HL-60 (cell line): ENCODE measurements at regions not wholly inside any gene's neighbourhood (a gene's known extent, or its start where the extent isn't known, plus 50 kb on each side); places are given as distances from the start of the nearest gene placed in this dataset.

Source experiments
- DNase-seq, 2 experiments: peaks; one replicate each; pipeline ENCODE4 v3.0.0-alpha.2; 2010 to 2020; ENCODE audit warnings: low read depth in 1 of 2, low spot score in 1 of 2
- H3K27ac ChIP-seq: fragments of 250-450 bp; sonication (Bioruptor Pico); replicated peaks from 2 replicates; pipeline ENCODE4 v1.5.1; 2020; ENCODE audit warnings: mild to moderate bottlenecking, moderate library complexity
- H3K27me3 ChIP-seq: fragments of 250-450 bp; sonication (Bioruptor Pico); 2 replicates; pipeline ENCODE4 v1.5.1; 2021; ENCODE audit warnings: mild to moderate bottlenecking, moderate library complexity; ENCODE audit not compliant: insufficient read depth, poor library complexity, severe bottlenecking
- H3K4me3 ChIP-seq: replicated peaks from 2 replicates; pipeline ENCODE4 v1.5.1; 2011; ENCODE audit warnings: mild to moderate bottlenecking, control low read depth, low read length; ENCODE audit not compliant: insufficient read depth
- GABPA ChIP-seq: IDR thresholded peaks from 2 replicates; pipeline ENCODE4 v1.6.1; 2012; ENCODE audit warnings: low read depth
- POLR2AphosphoS5 ChIP-seq: IDR thresholded peaks from 2 replicates; pipeline ENCODE4 v1.6.1; 2012; ENCODE audit warnings: low read depth
- SPI1 ChIP-seq: IDR thresholded peaks from 2 replicates; pipeline ENCODE4 v1.6.1; 2012; ENCODE audit warnings: low read depth, mild to moderate bottlenecking, borderline replicate concordance
- TF ChIP-seq, protein P1 (sequence below): IDR thresholded peaks from one replicate; pipeline ENCODE4 v1.5.1; 2011; ENCODE audit warnings: low read length, control low read depth, inconsistent platforms; ENCODE audit not compliant: insufficient read depth
- TF ChIP-seq, protein P2 (sequence below): IDR thresholded peaks from 2 replicates; pipeline ENCODE4 v1.6.1; 2012; ENCODE audit warnings: low read depth; ENCODE audit not compliant: insufficient replicate concordance

GRCh38 chr18:47346016-47346415, 94.6 kb upstream of the SKOR2 start:
- H3K27ac ChIP-seq = no peak overlapping the region
- no peak for DNase-seq
- TF ChIP-seq GABPA (no peak), POLR2AphosphoS5 (no peak), SPI1 (no peak)
- TF ChIP-seq, protein P1, sequence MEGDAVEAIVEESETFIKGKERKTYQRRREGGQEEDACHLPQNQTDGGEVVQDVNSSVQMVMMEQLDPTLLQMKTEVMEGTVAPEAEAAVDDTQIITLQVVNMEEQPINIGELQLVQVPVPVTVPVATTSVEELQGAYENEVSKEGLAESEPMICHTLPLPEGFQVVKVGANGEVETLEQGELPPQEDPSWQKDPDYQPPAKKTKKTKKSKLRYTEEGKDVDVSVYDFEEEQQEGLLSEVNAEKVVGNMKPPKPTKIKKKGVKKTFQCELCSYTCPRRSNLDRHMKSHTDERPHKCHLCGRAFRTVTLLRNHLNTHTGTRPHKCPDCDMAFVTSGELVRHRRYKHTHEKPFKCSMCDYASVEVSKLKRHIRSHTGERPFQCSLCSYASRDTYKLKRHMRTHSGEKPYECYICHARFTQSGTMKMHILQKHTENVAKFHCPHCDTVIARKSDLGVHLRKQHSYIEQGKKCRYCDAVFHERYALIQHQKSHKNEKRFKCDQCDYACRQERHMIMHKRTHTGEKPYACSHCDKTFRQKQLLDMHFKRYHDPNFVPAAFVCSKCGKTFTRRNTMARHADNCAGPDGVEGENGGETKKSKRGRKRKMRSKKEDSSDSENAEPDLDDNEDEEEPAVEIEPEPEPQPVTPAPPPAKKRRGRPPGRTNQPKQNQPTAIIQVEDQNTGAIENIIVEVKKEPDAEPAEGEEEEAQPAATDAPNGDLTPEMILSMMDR = no peak
- TF ChIP-seq, protein P2, sequence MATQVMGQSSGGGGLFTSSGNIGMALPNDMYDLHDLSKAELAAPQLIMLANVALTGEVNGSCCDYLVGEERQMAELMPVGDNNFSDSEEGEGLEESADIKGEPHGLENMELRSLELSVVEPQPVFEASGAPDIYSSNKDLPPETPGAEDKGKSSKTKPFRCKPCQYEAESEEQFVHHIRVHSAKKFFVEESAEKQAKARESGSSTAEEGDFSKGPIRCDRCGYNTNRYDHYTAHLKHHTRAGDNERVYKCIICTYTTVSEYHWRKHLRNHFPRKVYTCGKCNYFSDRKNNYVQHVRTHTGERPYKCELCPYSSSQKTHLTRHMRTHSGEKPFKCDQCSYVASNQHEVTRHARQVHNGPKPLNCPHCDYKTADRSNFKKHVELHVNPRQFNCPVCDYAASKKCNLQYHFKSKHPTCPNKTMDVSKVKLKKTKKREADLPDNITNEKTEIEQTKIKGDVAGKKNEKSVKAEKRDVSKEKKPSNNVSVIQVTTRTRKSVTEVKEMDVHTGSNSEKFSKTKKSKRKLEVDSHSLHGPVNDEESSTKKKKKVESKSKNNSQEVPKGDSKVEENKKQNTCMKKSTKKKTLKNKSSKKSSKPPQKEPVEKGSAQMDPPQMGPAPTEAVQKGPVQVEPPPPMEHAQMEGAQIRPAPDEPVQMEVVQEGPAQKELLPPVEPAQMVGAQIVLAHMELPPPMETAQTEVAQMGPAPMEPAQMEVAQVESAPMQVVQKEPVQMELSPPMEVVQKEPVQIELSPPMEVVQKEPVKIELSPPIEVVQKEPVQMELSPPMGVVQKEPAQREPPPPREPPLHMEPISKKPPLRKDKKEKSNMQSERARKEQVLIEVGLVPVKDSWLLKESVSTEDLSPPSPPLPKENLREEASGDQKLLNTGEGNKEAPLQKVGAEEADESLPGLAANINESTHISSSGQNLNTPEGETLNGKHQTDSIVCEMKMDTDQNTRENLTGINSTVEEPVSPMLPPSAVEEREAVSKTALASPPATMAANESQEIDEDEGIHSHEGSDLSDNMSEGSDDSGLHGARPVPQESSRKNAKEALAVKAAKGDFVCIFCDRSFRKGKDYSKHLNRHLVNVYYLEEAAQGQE = no peak
- H3K4me3 ChIP-seq = no peak overlapping the region
- H3K27me3 ChIP-seq = no peaks in the 10 kb centered on the region

- no peaks in the 10 kb centered on the region for H3K27me3 ChIP-seq
- H3K27ac ChIP-seq = no peak overlapping the region
- H3K4me3 ChIP-seq = no peak overlapping the region
- DNase-seq = no peak
- TF ChIP-seq SPI1 (no peak), POLR2AphosphoS5 (no peak), GABPA (no peak)
- TF ChIP-seq, protein P2 = no peak
- TF ChIP-seq, protein P1 = no peak
Measured at GRCh38 chr18:47345291-47345690, 93.8 kb upstream of the SKOR2 start.

DNA sequence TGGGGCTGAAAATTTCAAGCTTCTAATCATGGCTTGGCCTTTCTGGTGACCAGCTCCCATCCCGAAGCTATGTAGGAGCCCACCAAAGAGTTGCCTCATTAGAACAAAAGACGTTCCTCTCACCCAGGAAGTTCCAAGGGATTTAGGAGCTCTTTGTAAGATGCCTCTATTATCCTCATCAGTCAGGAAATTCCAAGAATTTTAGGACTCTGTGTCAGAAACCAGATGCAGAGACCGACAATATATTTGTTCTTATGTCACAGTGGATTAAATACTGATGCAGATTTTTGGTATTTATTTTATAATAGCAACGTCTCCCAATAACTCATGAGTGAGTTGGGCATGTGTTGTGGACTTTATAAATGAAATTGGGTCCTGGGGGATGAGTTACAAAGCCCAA, 91.8 kb upstream of the SKOR2 start:
- no peak overlapping the region for H3K4me3 ChIP-seq
- H3K27ac ChIP-seq = no peak overlapping the region
- TF ChIP-seq, protein P2 = no peak
- TF ChIP-seq, protein P1 = no peak
- TF ChIP-seq POLR2AphosphoS5 (no peak), GABPA (no peak), SPI1 (no peak)
- H3K27me3 ChIP-seq = no peaks in the 10 kb centered on the region
- no peak for DNase-seq
